ENCODE measurements at regions not wholly inside any gene's neighbourhood (a gene's known extent, or its start where the extent isn't known, plus 50 kb on each side); places are given as distances from the start of the nearest gene placed in this dataset.

DNA sequence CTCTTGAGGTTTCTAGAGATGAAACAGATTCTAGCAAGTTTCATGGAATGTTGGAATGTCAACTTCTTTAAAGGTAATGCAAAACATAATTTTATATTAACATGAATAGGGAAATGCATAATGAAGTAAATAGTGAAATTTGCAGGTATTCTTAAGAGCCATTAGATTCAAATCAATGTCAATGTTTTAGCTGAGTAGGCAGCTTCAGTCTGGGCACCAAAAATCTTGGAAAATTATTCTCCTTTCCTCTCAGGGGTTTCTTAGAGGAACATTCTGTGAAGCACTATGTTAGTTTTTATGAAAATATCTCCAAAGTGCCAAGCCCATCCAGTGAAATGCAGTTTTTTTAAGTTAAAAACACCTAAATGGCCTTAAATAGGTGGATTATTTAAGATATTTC lies 300.8 kb downstream of the PAX1 start:
- DNase-seq (ENCODE audit: low read depth), result no peak
- TF ChIP-seq, protein P1, sequence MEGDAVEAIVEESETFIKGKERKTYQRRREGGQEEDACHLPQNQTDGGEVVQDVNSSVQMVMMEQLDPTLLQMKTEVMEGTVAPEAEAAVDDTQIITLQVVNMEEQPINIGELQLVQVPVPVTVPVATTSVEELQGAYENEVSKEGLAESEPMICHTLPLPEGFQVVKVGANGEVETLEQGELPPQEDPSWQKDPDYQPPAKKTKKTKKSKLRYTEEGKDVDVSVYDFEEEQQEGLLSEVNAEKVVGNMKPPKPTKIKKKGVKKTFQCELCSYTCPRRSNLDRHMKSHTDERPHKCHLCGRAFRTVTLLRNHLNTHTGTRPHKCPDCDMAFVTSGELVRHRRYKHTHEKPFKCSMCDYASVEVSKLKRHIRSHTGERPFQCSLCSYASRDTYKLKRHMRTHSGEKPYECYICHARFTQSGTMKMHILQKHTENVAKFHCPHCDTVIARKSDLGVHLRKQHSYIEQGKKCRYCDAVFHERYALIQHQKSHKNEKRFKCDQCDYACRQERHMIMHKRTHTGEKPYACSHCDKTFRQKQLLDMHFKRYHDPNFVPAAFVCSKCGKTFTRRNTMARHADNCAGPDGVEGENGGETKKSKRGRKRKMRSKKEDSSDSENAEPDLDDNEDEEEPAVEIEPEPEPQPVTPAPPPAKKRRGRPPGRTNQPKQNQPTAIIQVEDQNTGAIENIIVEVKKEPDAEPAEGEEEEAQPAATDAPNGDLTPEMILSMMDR (conservative IDR thresholded peaks at IDR 0.05; ENCODE audit: low read depth, low read length), result no peak
- H3K4me3 ChIP-seq (ENCODE audit: low read length), result no peak overlapping the region

DNA sequence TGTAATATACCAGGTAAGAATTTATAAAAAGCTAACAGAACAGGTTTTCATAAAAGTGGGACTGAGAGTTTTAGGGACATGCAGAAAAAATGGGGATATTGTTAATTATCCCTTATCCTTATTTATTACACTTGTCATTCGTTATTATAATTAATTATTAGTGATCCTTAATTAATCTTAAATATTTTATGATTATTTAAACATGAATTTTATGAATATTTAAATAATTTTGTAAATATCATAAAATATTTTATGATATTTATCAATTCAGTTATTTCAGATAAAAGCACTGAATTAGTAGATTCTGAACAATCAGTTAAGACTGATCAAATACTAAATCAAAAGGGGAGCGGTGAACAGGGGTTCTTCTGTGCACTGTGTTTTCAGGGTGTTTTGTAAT lies 300.1 kb downstream of the PAX1 start:
- H3K4me3 ChIP-seq (ENCODE audit: low read length), result no peak overlapping the region
- DNase-seq (ENCODE audit: low read depth), result no peak
- TF ChIP-seq, protein P1 (conservative IDR thresholded peaks at IDR 0.05; ENCODE audit: low read depth, low read length), result no peak

DNA sequence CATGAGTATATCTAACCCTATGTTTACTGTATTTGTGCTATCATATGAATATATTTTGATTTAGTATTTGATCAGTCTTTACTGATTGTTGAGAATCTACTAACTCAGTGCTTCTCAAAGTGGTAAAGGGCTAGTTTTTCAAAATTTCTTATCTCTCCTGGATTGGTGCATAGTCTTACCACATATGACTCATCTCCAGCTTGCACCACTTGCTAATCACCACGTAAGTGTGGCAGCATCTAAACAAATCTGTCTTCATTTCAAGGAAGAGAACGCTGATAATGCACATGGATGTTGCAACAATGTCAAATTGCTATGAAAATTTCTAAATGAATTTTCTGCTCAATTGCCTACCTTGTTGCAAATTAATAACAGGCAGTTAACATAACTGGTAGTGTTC lies 299.5 kb downstream of the PAX1 start:
- TF ChIP-seq, protein P1 (conservative IDR thresholded peaks at IDR 0.05; ENCODE audit: low read depth, low read length), result no peak
- DNase-seq (ENCODE audit: low read depth), result no peak
- no peak overlapping the region for H3K4me3 ChIP-seq (ENCODE audit: low read length)

GRCh38 chr20:22003680-22004079 lies 298.2 kb downstream of the PAX1 start:
- TF ChIP-seq, protein P1 (conservative IDR thresholded peaks at IDR 0.05; ENCODE audit: low read depth, low read length), result no peak
- no peak overlapping the region for H3K4me3 ChIP-seq (ENCODE audit: low read length)
- no peak for DNase-seq (ENCODE audit: low read depth)

GRCh38 chr20:22001886-22002285 lies 296.4 kb downstream of the PAX1 start:
- no peak for DNase-seq (ENCODE audit: low read depth)
- TF ChIP-seq, protein P1 (conservative IDR thresholded peaks at IDR 0.05; ENCODE audit: low read depth, low read length), result no peak
- no peak overlapping the region for H3K4me3 ChIP-seq (ENCODE audit: low read length)

- TF ChIP-seq, protein P1 (conservative IDR thresholded peaks at IDR 0.05; ENCODE audit: low read depth, low read length), result no peak
- DNase-seq (ENCODE audit: low read depth), result no peak
- no peak overlapping the region for H3K4me3 ChIP-seq (ENCODE audit: low read length)
These were observed 290.0 kb downstream of the PAX1 start for GRCh38 chr20:21995461-21995860.

GRCh38 chr20:21994203-21994602 lies 288.7 kb downstream of the PAX1 start:
- H3K4me3 ChIP-seq (ENCODE audit: low read length), result no peak overlapping the region
- DNase-seq (ENCODE audit: low read depth), result no peak
- TF ChIP-seq, protein P1 (conservative IDR thresholded peaks at IDR 0.05; ENCODE audit: low read depth, low read length), result no peak
